KG1 (cell line): ENCODE measurements at regions not wholly inside any gene's neighbourhood (a gene's known extent, or its start where the extent isn't known, plus 50 kb on each side); places are given as distances from the start of the nearest gene placed in this dataset.
"Not testable (repeated sequence)": the region's sequence is repeated elsewhere in the genome, so short reads cannot be mapped to it uniquely, and the experiment has no call there.

Experiments used
- DNase-seq: peaks from one replicate; lab custom pipeline; 2025; lab: John Stamatoyannopoulos, UW

- no peak for DNase-seq
These were observed 107.5 kb upstream of the PELI1 start for GRCh38 chr2:64251497-64252250.

GRCh38 chr2:64252251-64252978, 108.2 kb upstream of the PELI1 start:
- not testable (repeated sequence) for DNase-seq

- not testable (repeated sequence) for DNase-seq
These were observed 109.2 kb upstream of the PELI1 start for GRCh38 chr2:64253421-64253820.

GRCh38 chr2:64258566-64258965, 114.3 kb upstream of the PELI1 start:
- DNase-seq, result no peak

- DNase-seq, result no peak
These were observed 115.1 kb upstream of the PELI1 start for GRCh38 chr2:64259312-64259711.

- no peak for DNase-seq
These were observed 116.0 kb upstream of the PELI1 start for GRCh38 chr2:64260093-64260803.

- peak; percentile 61 for DNase-seq
These were observed 116.6 kb upstream of the PELI1 start for GRCh38 chr2:64260817-64261216.

GRCh38 chr2:64262071-64262470, 117.9 kb upstream of the PELI1 start:
- DNase-seq, result no peak

GRCh38 chr2:64262816-64263215, 118.6 kb upstream of the PELI1 start:
- DNase-seq, result no peak

- DNase-seq, result no peak
These were observed 119.1 kb upstream of the PELI1 start for GRCh38 chr2:64263315-64263714.

GRCh38 chr2:64267699-64268098, 123.5 kb upstream of the PELI1 start:
- no peak for DNase-seq

GRCh38 chr2:64268330-64269048, 124.3 kb upstream of the PELI1 start:
- no peak for DNase-seq

- DNase-seq, result no peak
These were observed 129.5 kb upstream of the PELI1 start for GRCh38 chr2:64273524-64274398.

GRCh38 chr2:64274399-64275173, 130.4 kb upstream of the PELI1 start:
- no peak for DNase-seq

GRCh38 chr2:64275174-64275466, 130.9 kb upstream of the PELI1 start:
- no peak for DNase-seq

- no peak for DNase-seq
These were observed 132.3 kb upstream of the PELI1 start for GRCh38 chr2:64276417-64277095.

- DNase-seq, result no peak
These were observed 133.1 kb upstream of the PELI1 start for GRCh38 chr2:64277101-64277849.

- DNase-seq, result not testable (repeated sequence)
These were observed 136.6 kb upstream of the PELI1 start for GRCh38 chr2:64280812-64281211.

- DNase-seq, result no peak
These were observed 138.9 kb upstream of the PELI1 start for GRCh38 chr2:64283006-64283570.
